Breast epithelium (tissue), 3 donors: ENCODE measurements at regions not wholly inside any gene's neighbourhood (a gene's known extent, or its start where the extent isn't known, plus 50 kb on each side); places are given as distances from the start of the nearest gene placed in this dataset.
"Not testable (repeated sequence)": the region's sequence is repeated elsewhere in the genome, so short reads cannot be mapped to it uniquely, and the experiment has no call there.

Experiments used
- CTCF ChIP-seq, 3 donors: fragments of 450-650 bp; IDR thresholded peaks; one replicate each; pipeline ENCODE4 v1.5.1; 2016 to 2017; ENCODE audit warnings: antibody characterized with exemption in 3 of 3, mild to moderate bottlenecking in 3 of 3, moderate library complexity in 3 of 3
- POLR2A ChIP-seq: fragments of 450-650 bp; IDR thresholded peaks from one replicate; pipeline ENCODE4 v1.6.1; 2016; ENCODE audit warnings: antibody characterized with exemption, mild to moderate bottlenecking, moderate library complexity

GRCh38 chr7:75243638-75244037 is 151.2 kb downstream of the GTF2IRD2B start:
- TF ChIP-seq CTCF (IDR thresholded peaks at IDR 0.05); POLR2A: not testable (repeated sequence)
